Choroid plexus epithelial cell (primary cell): ENCODE measurements at regions not wholly inside any gene's neighbourhood (a gene's known extent, or its start where the extent isn't known, plus 50 kb on each side); places are given as distances from the start of the nearest gene placed in this dataset.

ENCODE experiments used
- DNase-seq: peaks from one replicate; pipeline ENCODE4 v3.0.0-alpha.2; 2010; ENCODE audit warnings: low read depth
- H3K4me3 ChIP-seq: 2 replicates; pipeline ENCODE4 v1.5.1; 2011; ENCODE audit warnings: low read depth, mild to moderate bottlenecking, control low read depth, low read length, moderate library complexity
- TF ChIP-seq, protein P1 (sequence below): conservative IDR thresholded peaks from 2 replicates; pipeline ENCODE4 v1.5.1; 2011; ENCODE audit warnings: low read depth, mild to moderate bottlenecking, control low read depth, inconsistent platforms, low read length, moderate library complexity

GRCh38 chr2:236862961-236863728, 222.5 kb upstream of the COPS8 start:
- no peak overlapping the region for H3K4me3 ChIP-seq
- DNase-seq, result peak; percentile 37
- TF ChIP-seq, protein P1, sequence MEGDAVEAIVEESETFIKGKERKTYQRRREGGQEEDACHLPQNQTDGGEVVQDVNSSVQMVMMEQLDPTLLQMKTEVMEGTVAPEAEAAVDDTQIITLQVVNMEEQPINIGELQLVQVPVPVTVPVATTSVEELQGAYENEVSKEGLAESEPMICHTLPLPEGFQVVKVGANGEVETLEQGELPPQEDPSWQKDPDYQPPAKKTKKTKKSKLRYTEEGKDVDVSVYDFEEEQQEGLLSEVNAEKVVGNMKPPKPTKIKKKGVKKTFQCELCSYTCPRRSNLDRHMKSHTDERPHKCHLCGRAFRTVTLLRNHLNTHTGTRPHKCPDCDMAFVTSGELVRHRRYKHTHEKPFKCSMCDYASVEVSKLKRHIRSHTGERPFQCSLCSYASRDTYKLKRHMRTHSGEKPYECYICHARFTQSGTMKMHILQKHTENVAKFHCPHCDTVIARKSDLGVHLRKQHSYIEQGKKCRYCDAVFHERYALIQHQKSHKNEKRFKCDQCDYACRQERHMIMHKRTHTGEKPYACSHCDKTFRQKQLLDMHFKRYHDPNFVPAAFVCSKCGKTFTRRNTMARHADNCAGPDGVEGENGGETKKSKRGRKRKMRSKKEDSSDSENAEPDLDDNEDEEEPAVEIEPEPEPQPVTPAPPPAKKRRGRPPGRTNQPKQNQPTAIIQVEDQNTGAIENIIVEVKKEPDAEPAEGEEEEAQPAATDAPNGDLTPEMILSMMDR, result no peak

GRCh38 chr2:236863729-236864126, 222.0 kb upstream of the COPS8 start:
- DNase-seq, result no peak
- no peak overlapping the region for H3K4me3 ChIP-seq
- TF ChIP-seq, protein P1, result no peak

DNA sequence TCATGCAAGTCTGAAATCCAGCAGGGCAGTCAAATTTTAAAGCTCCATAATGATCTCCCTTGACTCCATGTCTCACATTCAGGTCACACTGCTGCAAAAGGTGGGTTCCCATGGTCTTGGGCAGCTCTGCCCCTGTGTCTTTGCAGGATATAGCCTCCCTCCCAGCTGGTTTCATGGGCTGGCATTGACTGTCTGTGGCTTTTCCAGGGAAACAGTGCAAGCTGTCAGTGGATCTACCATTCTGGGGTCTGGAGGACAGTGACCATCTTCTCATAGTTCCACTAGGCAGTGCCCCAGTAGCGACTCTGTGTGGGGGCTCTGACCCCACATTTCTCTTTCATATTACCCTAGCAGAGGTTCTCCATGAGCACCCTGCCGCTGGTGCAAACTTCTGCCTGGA, 220.6 kb upstream of the COPS8 start:
- TF ChIP-seq, protein P1, result no peak
- no peak for DNase-seq
- no peak overlapping the region for H3K4me3 ChIP-seq

GRCh38 chr2:236866542-236867340, 218.9 kb upstream of the COPS8 start:
- TF ChIP-seq, protein P1, result no peak
- H3K4me3 ChIP-seq, result no peak overlapping the region
- no peak for DNase-seq

- H3K4me3 ChIP-seq, result no peak overlapping the region
- TF ChIP-seq, protein P1, result no peak
- DNase-seq, result no peak
These were observed 218.0 kb upstream of the COPS8 start for GRCh38 chr2:236867441-236868260.

GRCh38 chr2:236870370-236870769, 215.3 kb upstream of the COPS8 start:
- TF ChIP-seq, protein P1, result no peak
- H3K4me3 ChIP-seq, result no peak overlapping the region
- no peak for DNase-seq
